ENCODE measurements at regions not wholly inside any gene's neighbourhood (a gene's known extent, or its start where the extent isn't known, plus 50 kb on each side); places are given as distances from the start of the nearest gene placed in this dataset.
"Not testable (repeated sequence)": the region's sequence is repeated elsewhere in the genome, so short reads cannot be mapped to it uniquely, and the experiment has no call there.

DNA sequence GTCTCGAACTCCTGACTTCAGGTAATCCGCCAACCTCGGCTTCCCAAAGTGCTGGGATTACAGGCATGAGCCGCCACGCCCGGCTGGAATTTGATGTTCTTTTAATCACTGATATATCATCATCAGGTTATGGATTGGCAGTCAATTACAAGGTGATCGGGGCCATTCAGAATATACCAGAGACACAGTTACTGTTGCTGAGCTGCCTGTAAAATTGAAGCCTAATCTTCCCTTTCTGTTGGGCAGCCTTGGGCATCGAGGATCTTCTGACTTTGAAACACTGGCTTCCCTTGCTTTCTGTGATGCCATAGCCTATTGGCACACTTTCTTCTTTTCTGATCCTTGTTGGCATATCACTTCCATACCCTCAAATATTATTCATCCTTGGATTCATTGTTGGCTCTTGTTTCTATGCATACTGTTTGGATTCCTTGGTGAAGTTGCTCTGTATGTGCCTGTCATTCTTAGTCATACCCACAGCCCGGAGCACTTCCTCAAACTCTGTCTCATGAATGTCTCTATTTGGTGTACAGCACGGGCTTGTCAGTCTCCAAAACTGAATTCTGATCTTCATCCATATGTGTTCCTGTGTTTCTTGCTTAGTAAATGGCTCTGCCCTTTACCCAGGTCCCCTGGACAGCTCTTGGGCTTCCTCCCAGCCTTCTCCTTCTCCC lies 85.6 kb upstream of the CRYM start:
- peak in 1 of 2 donors; percentile 80 for DNase-seq (ENCODE audit: low read depth in 2 of 2)

DNA sequence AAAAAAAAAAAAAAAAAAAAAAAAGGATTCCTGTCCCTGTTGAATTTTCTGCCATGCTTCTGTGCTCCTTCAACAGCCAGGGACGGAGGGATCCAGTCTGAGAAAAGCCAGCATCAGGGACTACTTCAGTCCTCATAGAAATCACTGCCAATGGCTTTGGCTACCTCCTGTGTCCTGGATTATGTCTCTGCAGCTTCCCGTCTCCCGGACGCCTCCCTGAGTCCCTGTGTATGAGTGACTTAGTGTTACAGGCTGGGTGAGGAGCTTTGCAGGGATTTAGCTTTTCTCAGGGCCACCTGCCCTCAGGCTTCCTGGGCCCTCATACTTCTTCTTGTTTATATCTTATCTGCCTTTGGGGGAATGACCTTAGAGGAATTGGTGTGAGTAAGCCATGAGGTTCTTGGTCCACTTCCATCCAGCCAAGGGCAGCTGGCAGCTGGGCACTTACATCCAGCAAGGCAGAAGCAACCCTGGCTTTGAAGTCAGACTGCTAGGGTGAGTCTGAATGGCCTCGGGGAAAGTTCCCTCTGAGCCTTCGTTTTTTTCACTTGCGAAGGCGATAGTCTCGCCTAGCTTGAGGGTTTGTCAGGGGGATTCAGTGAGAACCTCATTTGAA lies 83.6 kb upstream of the CRYM start:
- not testable (repeated sequence) for DNase-seq (ENCODE audit: low read depth in 2 of 2)

DNA sequence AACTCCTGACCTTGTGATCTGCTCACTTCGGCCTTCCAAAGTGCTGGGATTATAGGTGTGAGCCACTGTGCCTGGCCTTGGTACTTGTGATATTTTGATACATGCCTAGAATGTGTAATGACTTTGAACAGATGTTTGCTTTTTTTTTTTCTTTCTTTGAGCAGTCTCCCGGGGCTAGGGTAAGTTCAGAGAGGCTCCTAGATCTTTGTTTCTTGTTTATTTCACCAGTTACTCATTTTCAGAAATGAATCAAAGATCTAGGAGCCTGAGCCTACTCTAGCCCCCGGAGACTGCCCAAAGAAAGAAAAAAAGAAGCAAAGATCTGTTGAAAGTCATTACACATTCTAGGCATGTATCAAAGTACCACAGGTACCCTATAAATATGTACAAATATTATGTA lies 83.0 kb upstream of the CRYM start:
- DNase-seq (ENCODE audit: low read depth in 2 of 2): not testable (repeated sequence)

DNA sequence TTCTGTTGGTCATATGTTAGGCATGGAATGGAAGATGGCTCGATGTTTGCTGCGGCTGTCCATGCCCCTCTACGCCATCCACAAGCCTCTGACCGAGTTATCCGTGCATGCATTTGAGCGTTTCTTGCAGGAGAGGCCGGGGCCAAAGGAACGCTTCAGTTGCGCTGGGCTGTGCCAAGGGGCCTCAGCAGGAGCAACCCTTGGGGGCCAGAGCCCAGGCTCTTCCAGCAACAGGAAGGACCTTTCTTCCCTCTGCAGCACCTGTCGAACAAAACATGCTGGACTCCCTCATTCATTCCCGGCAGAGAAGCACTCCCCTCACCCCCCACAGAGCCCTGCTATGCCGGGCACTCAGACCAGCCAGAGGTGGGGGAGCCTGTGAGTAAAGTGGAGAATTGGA lies 81.4 kb upstream of the CRYM start:
- not testable (repeated sequence) for DNase-seq (ENCODE audit: low read depth in 2 of 2)

DNA sequence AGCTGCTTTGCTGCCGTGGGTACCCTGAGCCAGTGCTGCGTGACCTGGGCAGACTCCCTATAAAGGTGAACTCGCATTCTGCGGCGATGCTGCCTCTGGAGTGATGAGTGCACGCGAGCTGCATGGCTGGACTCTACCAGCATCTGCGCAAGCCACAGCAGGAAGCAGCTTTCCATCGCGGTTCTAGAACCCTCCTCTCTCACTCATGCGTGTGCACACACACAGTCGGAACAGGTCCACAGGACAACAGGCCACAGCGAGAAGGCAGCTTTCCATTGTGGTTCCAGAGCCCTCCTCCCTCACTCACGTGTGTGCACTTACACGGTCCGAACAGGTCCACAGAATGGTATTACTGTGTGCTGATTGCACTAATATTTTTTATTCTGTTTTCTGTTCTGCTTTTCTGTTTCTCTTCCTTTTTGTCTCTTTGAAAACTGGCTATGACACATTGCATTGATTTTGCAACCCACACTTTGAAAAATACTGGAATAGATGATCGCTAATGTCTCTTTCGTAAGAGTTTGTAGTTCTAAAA lies 80.2 kb upstream of the CRYM start:
- not testable (repeated sequence) for DNase-seq (ENCODE audit: low read depth in 2 of 2)

DNA sequence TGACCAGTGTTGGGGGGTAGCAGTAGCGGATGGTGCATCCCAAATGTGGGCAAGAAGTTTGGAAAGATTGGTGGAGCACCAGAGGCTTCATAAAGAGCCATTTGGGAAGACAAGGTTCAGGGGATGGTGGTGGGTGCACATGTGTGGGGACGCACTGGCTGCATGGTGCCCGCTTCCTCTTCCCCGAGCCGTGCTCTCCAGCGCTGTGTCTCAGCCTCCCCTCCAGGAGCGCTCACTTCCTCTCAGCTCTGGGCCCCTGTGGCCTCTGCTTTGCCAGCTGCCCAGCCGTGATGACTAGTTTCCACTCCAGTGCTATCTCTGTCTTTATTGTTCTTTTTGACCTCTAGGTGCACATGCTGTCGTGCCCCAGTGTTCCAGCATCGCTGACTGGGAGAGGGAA lies 78.2 kb upstream of the CRYM start:
- DNase-seq (ENCODE audit: low read depth in 2 of 2): not testable (repeated sequence)

DNA sequence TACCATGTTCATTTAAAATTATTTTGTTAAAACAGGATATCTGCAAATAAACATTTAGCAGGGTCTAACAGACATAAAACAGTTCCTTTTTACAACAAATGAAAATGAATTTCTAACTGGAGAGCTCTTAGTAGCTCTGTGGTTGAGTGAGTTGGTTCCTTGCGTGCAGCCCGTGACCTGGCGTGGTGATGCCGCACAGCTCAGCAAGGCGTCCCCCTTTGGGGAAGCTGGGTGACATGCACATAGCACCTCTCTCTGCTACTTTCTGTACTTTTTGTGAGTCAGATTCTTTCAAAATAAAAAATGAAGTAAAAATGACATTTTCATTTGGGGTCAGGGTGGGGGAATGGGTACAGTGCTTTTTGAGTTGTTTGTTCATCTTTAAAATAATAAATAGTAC lies 73.3 kb upstream of the CRYM start:
- not testable (repeated sequence) for DNase-seq (ENCODE audit: low read depth in 2 of 2)

DNA sequence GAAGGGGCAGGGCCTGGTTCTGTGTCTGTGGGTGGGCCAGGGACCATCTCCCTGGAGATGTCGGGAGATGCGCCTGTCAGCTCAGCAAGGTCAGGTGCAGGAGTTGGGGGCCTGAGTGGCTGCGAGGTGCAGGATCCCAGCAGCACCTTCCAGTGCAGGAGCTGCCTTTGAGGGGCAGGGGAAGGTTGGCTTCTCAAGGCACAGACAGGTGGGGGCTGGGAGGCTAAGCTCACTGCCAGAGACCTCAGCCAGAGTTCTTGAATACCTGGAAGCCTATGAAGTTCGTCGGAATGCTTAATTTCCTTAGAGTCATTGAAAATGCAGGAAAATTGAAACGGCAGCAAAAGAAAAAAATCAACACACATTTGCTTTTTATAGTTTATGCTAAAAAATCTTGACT lies 72.8 kb upstream of the CRYM start:
- not testable (repeated sequence) for DNase-seq (ENCODE audit: low read depth in 2 of 2)

DNA sequence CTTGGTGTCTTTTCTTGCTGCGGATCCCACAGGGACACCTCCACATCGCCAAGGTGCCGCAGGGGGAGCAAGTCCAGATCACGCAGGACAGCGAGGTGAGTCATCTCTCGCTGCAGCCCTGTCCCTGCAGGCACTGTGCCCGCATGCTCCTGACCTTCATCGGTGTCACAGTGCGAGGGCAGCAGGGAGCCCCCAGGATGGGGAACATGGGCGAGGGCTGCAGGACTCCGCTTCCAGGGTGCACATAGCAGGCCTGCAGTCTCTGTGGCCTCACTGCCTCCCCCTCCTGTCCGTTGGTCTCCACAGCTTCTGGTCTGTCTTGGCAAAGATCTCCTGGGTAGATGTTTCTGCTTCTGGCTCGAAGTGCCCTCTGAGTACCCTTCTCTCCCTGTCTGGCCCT lies 71.2 kb upstream of the CRYM start:
- DNase-seq (ENCODE audit: low read depth in 2 of 2): not testable (repeated sequence)

DNA sequence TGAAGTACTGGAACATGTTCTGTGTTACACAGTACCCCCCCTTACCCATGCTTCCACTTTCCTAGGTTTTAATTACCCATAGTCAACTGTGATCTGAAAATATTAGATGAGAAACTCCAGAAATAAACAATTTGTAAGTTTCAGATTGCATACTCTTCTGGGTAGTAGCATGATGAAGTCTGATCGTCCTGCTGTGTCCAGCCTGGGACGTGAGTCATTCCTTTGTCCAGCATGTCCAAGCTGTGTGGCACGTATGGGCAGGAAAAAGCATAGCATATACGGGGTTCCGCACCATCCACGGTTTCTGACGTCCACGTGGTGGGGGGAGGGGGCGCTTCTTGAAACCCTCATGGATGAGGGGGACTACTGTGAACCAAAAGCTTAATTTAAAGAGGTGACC lies 70.7 kb upstream of the CRYM start:
- peak in 1 of 2 donors; percentile 31 for DNase-seq (ENCODE audit: low read depth in 2 of 2)

DNA sequence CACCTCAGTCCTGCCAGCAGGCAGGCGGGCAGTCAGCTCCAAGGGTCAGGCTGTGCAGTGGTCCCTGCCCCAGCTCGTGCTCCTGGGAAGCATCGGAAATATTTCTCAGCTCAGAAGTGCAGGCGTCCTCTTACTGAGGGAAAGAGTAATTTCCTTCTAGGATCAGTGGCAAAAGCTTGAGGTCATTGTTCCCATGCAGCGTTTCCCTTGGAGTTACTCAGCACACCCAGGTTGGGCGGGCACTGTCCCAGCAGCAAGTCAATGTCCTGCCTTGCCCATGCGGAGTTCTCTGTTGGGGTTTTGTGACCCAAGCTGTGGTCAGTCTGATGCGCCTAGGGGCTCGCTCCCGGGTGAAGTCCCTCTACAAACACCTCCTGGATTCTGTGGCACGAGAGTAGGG lies 69.4 kb upstream of the CRYM start:
- DNase-seq (ENCODE audit: low read depth in 2 of 2): not testable (repeated sequence)

DNA sequence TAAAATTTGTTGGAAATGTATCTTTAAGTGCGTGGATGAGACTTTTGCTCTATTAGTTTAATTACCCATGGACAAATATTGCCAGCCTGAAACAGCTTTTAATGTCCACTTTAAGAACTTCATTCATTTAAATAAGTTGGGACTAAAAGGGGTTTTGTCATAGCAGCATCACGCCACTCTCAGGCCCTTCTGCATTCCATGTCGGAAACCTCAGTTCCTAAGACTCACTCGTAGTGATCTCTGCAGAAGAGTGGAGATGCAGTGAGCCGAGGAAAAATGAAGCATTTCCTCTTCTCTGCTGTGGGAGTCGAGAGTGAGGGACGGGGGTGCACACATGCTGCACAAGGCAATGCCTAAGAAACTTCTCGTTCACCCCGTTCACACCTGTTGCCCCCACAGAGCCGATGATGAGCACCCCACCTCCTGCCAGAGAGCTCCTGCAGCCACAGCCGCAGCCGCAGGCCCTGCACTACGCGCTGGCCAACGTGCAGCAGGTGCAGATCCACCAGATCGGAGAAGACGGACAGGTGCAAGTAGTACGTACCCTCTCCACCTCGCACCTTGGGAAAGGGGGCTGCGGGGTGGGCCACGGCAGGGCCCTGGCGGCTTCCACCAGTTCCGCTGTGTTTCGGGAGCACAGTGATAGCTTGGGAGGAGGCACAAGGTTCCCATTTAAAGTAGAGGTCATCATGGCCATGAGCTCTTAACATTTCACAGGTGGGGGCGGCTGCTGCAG lies 68.8 kb upstream of the CRYM start:
- not testable (repeated sequence) for DNase-seq (ENCODE audit: low read depth in 2 of 2)

DNA sequence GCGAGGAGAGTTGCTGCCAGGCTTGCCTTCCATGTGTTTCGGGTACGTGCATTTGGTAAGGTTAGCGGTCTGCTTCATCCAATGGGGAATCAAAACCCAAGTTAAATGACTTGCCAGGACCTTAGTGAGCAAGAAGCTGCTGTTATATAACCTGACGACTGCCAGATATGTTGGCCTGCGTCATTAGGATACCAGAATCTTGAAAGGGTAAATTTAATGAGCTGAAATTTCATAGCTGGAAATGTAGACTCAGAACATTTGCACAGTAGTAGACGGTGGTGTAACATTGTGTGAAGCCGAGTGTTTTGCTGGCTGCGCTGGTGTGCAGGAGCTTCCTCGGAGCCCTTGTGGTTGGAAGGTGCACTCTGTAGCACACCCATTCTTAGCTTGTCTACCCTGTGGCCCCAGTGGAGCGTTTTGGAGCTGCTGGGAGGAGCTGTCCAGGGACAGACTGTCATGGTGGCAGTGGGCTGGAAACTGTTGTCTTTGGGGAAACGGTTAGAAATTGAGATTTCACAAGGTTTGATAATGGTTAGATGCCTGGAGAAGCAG lies 66.3 kb upstream of the CRYM start:
- not testable (repeated sequence) for DNase-seq (ENCODE audit: low read depth in 2 of 2)

DNA sequence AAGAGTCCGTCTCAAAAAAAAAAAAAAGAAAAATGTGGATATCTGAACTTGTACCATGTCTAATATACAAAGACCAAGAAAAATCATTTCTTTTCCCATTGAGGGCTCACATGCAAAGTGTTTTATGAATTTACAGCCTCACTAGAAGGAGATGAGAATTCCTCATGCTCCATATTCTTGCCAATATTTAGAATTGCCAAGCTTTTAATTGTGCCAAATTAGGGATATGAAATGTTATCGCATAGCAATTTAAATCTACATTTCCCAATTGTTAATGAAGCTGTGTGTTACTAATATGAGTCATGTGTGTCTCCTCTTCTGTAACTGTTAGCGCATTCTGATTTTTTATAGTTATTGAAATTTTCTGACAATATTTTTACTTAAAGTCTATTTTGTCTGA lies 63.0 kb upstream of the CRYM start:
- no peak for DNase-seq (ENCODE audit: low read depth in 2 of 2)

DNA sequence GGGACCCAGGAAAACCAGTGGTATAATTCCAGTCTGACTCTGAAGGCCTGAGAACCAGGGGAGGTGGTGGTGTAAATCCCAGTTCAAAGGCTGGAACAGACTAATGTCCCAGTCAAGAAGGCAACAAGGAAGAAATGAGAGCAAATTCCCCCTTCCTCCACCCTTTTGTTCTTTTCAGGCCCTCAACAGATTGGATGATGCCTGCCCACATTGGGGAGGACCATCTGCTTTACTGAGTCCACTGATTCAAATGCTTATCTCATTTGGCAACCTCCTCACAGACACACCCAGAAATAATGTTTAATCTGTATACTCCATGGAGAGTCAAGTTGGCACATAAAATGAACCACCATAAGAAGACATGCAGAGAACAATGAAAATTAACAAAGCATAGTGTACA lies 61.9 kb upstream of the CRYM start:
- DNase-seq (ENCODE audit: low read depth in 2 of 2): no peak

DNA sequence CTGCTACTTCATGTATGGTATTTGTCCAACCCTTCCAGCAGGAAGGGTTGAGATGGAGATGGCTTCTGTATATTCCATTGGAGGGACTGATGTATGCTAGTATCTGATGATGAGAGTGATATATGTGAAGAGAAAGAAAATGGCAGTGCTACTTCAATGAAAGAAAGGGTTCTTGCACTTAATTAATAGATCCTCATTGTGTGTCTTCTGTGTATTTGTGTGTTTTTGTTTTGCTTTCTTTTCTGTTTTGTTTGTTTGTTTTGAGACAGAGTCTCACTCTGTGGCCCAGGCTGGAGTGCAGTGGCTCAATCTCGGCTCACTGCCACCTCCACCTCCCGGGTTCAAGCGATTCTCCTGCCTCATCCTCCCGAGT lies 61.2 kb upstream of the CRYM start:
- no peak for DNase-seq (ENCODE audit: low read depth in 2 of 2)

DNA sequence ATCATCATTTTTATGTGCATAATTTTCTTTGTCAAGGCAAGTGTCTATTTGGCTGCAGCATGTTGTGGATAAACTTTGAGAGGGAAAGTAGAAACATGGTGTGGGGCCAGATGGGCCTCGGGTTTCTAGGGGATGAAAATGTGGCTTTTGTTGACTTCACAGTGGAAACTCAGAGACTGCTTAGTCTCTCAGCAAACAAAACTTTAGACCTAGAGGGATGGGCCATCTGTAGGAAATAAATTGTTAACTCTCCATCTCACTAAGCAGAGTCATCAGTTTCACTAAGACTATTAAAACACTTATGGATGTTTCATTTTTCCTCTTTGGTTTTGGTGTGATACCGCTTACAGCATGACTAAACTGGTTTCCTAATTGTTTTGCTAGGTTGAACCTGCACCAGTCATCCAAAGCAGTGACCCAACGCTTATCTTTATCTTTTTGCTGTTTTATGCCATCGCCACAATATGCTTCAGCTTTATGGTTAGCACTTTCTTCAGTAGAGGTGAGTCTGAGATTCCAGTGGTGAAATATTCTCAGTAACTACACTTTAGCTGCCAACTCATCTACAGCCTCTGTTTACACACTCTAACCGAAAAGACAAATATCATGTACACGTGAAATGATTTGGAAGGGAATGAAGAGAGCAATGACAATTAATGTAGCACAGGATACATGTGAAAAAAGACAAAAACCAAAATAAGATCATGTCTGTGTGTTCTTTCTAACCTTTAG lies 60.6 kb upstream of the CRYM start:
- DNase-seq (ENCODE audit: low read depth in 2 of 2): no peak

DNA sequence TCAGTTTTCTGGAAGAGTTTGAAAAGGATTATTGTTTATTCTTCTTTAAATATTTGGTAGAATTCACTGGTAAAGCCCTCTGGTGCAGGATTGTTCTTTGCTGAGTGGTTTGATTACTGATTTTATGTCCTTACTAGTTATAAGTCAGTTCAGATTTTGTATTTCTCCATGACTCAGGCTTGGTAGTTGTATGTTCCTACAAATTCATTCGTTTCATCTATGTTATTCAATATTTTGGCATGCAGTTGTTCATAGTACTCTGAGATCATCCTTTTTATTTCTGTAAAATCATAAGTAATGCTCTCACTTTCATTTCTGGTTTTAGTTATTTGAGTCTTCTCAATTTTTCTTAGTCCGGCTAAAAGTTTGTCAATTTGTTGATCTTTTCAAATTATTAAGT lies 58.1 kb upstream of the CRYM start:
- no peak for DNase-seq (ENCODE audit: low read depth in 2 of 2)

DNA sequence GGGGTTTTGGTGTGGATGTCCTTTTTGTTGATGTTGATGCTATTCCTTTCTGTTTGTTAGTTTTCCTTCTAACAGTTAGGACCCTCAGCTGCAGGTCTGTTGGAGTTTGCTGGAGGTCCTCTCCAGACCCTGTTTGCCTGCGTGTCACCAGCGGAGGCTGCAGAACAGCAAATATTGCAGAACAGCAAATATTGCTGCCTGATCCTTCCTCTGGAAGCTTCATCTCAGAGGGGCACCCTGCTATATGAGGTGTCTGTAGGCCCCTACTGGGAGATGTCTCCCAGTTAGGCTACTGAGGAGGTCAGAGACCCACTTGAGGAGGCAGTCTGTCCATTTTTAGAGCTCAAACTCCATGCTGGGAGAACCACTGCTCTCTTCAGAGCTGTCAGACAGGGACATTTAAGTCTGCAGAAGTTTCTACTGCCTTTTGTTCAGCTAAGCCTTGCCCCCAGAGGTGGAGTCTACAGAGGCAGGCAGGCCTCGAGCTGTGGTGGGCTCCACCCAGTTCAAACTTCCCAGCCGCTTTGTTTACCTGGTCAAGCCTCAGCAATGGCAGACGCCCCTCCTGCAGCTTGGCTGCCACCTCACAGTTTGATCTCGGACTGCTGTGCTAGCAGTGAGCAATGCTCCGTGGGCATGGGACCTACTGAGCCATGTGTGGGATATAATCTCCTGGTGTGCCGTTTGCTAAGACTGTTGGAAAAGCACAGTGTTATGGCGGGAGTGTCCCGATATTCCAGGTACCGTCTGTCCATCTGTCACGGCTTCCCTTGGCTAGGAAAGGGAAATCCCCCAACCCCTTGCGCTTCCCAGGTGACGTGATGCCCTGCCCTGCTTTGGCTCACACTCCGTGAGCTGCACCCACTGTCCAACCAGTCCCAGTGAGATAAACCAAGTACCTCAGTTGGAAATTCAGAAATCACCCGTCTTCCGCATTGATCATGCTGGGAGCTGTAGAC lies 56.4 kb upstream of the CRYM start:
- DNase-seq (ENCODE audit: low read depth in 2 of 2): not testable (repeated sequence)

DNA sequence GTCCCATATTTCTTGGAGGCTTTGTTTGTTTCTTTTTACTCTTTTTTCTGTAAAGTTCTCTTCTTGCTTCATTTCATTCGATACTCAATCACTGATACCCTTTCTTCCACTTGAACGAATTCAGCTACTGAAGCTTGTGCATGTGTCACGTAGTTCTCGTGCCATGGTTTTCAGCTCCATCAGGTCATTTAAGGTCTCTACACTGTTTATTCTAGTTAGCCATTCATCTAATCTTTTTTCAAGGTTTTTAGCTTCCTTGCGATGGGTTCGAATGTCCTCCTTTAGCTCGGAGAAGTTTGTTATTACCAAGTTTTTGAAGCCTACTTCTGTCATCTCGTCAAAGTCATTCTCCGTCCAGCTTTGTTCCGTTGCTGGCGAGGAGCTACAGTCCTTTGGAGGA lies 55.6 kb upstream of the CRYM start:
- DNase-seq (ENCODE audit: low read depth in 2 of 2): not testable (repeated sequence)
